ENCODE measurements at regions not wholly inside any gene's neighbourhood (a gene's known extent, or its start where the extent isn't known, plus 50 kb on each side); places are given as distances from the start of the nearest gene placed in this dataset.

DNA sequence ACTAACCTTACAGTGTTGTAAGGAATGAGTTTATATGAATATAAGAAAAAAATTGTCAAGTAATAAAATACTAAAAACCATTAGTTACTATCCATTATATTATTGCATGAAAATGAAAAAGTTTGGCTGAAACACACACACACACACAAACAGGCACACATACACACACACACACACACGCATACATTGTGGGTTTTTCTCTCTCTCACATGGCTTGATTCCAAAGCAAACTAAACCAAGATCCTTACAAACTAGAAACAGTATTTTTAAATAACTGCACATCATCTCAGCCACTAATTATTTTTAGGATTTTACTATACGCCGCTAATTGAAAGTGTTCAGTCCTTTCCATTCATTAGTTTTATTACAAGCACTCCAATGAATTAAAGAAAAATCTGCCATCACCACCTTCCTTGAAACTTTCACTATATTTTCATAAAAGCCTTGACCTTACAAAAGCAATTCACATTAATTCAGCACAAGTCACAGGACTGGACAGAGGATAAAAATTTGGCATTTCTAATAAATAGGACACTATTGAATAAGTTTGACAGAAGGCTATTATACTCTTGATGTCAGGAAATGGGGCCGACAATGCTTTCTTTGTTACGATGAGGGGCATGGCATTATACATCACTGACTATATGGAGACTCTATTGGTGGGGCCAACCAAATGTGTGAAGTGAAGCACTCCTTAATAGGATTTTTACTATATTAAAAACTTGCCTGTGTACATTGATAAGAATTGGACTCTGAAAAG, 187.0 kb upstream of the ESRRG start:
- Histone ChIP-seq H3K27me3 (ENCODE audit: control insufficient read depth in 2 of 2, insufficient read depth in 1 of 2, low read length in 1 of 2) (no peaks in the 10 kb centered on the region), H3K9me3 (ENCODE audit: control insufficient read depth in 2 of 2, insufficient read depth in 1 of 2, low read length in 1 of 2) (no peaks in the 10 kb centered on the region), H3K27ac (ENCODE audit: low read depth in 1 of 2, low read length in 1 of 2) (no peak overlapping the region), H3K4me1 (ENCODE audit: control insufficient read depth in 2 of 2, insufficient read depth in 2 of 2, low read length in 2 of 2) (peaks cover 0 to 2% of the 10 kb centered on the region in 2 donors), H3K4me3 (ENCODE audit: low read length in 2 of 2) (no peak overlapping the region), H3K36me3 (ENCODE audit: control insufficient read depth in 2 of 2, insufficient read depth in 2 of 2, low read length in 1 of 2) (no peaks in the 10 kb centered on the region)
- no peak for DNase-seq (ENCODE audit: low read depth in 6 of 9, low spot score in 9 of 9)
- 95% methylated on average over 5 of the region's 5 CpGs for WGBS

- H3K27ac ChIP-seq (ENCODE audit: low read depth in 1 of 2, low read length in 1 of 2): no peak overlapping the region
- H3K36me3 ChIP-seq (ENCODE audit: control insufficient read depth in 2 of 2, insufficient read depth in 2 of 2, low read length in 1 of 2): no peaks in the 10 kb centered on the region
- H3K9me3 ChIP-seq (ENCODE audit: control insufficient read depth in 2 of 2, insufficient read depth in 1 of 2, low read length in 1 of 2): no peaks in the 10 kb centered on the region
- DNase-seq (ENCODE audit: low read depth in 6 of 9, low spot score in 9 of 9): no peak
- 96% methylated on average over 3 of the region's 3 CpGs for WGBS
- H3K27me3 ChIP-seq (ENCODE audit: control insufficient read depth in 2 of 2, insufficient read depth in 1 of 2, low read length in 1 of 2): no peaks in the 10 kb centered on the region
- peaks cover 0 to 2% of the 10 kb centered on the region in 2 donors for H3K4me1 ChIP-seq (ENCODE audit: control insufficient read depth in 2 of 2, insufficient read depth in 2 of 2, low read length in 2 of 2)
- no peak overlapping the region for H3K4me3 ChIP-seq (ENCODE audit: low read length in 2 of 2)
These were observed 184.9 kb upstream of the ESRRG start for GRCh38 chr1:216908126-216908525.

DNA sequence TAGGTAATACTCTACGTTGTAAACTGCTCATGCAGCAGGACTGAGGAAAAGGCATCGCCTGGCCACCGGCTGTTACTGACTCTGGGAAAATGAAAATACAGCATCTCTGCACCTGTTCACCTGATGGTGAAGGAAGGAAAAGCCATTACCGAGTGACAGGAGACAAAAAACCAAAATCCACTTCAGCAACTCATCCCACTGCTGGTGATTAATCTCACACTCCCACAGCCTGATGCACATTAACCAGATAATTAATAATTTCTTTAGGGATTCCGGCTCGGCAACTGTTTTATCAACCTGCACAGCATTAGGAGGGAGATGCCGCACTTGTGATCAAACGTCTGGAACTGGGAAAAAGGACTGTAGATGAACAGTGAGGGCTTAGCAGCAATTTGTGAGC, 183.9 kb upstream of the ESRRG start:
- Histone ChIP-seq H3K4me1 (ENCODE audit: control insufficient read depth in 2 of 2, insufficient read depth in 2 of 2, low read length in 2 of 2) (peaks cover 0 to 2% of the 10 kb centered on the region in 2 donors), H3K4me3 (ENCODE audit: low read length in 2 of 2) (no peak overlapping the region), H3K27me3 (ENCODE audit: control insufficient read depth in 2 of 2, insufficient read depth in 1 of 2, low read length in 1 of 2) (no peaks in the 10 kb centered on the region), H3K9me3 (ENCODE audit: control insufficient read depth in 2 of 2, insufficient read depth in 1 of 2, low read length in 1 of 2) (no peaks in the 10 kb centered on the region), H3K27ac (ENCODE audit: low read depth in 1 of 2, low read length in 1 of 2) (no peak overlapping the region), H3K36me3 (ENCODE audit: control insufficient read depth in 2 of 2, insufficient read depth in 2 of 2, low read length in 1 of 2) (no peaks in the 10 kb centered on the region)
- DNase-seq (ENCODE audit: low read depth in 6 of 9, low spot score in 9 of 9): no peak
- WGBS: 94% methylated on average over 8 of the region's 8 CpGs

DNA sequence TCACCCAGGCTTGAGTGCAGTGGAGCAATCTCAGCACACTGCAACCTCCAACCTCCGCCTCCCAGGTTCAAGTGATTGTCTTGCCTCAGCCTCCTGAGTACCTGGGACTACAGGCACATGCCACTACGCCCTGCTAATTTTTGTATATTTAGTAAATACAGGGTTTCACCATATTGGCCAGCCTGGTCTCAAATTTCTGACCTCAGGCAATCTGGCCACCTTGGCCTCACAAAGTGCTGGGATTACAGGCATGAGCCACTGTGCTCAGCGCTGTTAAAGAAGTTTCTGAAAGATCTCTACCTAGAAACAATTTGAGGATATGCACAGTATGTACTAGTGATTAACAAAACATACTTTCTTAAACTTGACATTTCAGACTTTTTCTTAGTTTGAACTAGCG, 182.6 kb upstream of the ESRRG start:
- Histone ChIP-seq H3K36me3 (ENCODE audit: control insufficient read depth in 2 of 2, insufficient read depth in 2 of 2, low read length in 1 of 2) (no peaks in the 10 kb centered on the region), H3K4me1 (ENCODE audit: control insufficient read depth in 2 of 2, insufficient read depth in 2 of 2, low read length in 2 of 2) (peaks cover 0 to 2% of the 10 kb centered on the region in 2 donors), H3K4me3 (ENCODE audit: low read length in 2 of 2) (no peak overlapping the region), H3K9me3 (ENCODE audit: control insufficient read depth in 2 of 2, insufficient read depth in 1 of 2, low read length in 1 of 2) (no peaks in the 10 kb centered on the region), H3K27ac (ENCODE audit: low read depth in 1 of 2, low read length in 1 of 2) (no peak overlapping the region), H3K27me3 (ENCODE audit: control insufficient read depth in 2 of 2, insufficient read depth in 1 of 2, low read length in 1 of 2) (no peaks in the 10 kb centered on the region)
- 93% methylated on average over 4 of the region's 4 CpGs for WGBS
- DNase-seq (ENCODE audit: low read depth in 6 of 9, low spot score in 9 of 9): no peak

DNA sequence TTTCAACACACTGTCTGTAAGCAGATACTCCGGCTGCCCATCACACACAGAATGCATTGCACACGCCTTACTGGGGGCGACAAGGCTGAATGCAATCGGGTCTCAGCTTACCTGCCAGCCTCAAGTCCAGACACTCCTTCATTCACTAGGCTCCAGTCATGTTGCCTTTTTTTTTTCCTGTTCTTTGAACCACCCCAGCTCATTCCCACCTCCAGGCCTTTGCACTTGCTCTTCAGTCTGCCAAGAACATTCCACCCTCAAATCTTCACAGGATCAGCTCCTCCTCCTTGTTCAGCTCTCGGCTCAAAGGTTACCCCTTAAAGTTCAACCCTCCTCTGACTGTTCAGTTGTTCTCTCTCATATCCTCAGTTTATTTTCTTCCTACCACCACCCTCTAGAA, 181.9 kb upstream of the ESRRG start:
- Histone ChIP-seq H3K4me3 (ENCODE audit: low read length in 2 of 2) (no peak overlapping the region), H3K27ac (ENCODE audit: low read depth in 1 of 2, low read length in 1 of 2) (no peak overlapping the region), H3K27me3 (ENCODE audit: control insufficient read depth in 2 of 2, insufficient read depth in 1 of 2, low read length in 1 of 2) (no peaks in the 10 kb centered on the region), H3K9me3 (ENCODE audit: control insufficient read depth in 2 of 2, insufficient read depth in 1 of 2, low read length in 1 of 2) (no peaks in the 10 kb centered on the region), H3K36me3 (ENCODE audit: control insufficient read depth in 2 of 2, insufficient read depth in 2 of 2, low read length in 1 of 2) (no peaks in the 10 kb centered on the region), H3K4me1 (ENCODE audit: control insufficient read depth in 2 of 2, insufficient read depth in 2 of 2, low read length in 2 of 2) (peaks cover 0 to 2% of the 10 kb centered on the region in 2 donors)
- no peak for DNase-seq (ENCODE audit: low read depth in 6 of 9, low spot score in 9 of 9)
- 92% methylated on average over 5 of the region's 5 CpGs for WGBS

GRCh38 chr1:216904471-216904870, 181.2 kb upstream of the ESRRG start:
- Histone ChIP-seq H3K9me3 (ENCODE audit: control insufficient read depth in 2 of 2, insufficient read depth in 1 of 2, low read length in 1 of 2) (no peaks in the 10 kb centered on the region), H3K27me3 (ENCODE audit: control insufficient read depth in 2 of 2, insufficient read depth in 1 of 2, low read length in 1 of 2) (no peaks in the 10 kb centered on the region), H3K36me3 (ENCODE audit: control insufficient read depth in 2 of 2, insufficient read depth in 2 of 2, low read length in 1 of 2) (no peaks in the 10 kb centered on the region), H3K27ac (ENCODE audit: low read depth in 1 of 2, low read length in 1 of 2) (no peak overlapping the region), H3K4me3 (ENCODE audit: low read length in 2 of 2) (no peak overlapping the region), H3K4me1 (ENCODE audit: control insufficient read depth in 2 of 2, insufficient read depth in 2 of 2, low read length in 2 of 2) (peaks cover 0 to 2% of the 10 kb centered on the region in 2 donors)
- no peak for DNase-seq (ENCODE audit: low read depth in 6 of 9, low spot score in 9 of 9)
- WGBS: 94% methylated on average over 7 of the region's 7 CpGs

DNA sequence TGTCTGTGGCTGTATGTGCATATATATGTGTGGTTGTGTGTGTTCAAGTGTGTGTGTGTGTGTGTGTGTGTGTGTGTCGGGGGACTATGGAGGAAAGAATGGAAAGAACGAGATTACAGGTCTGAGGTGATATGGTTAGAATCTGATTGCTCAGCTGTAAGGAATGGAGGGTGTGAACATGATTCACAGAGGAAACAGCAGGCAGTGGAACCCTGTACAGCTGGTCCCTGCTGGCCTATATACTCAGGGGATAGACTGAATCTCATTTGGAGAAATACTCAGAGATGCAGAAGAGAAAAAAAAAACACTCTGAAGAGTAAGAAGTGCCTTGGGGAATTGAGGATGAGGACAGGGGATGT, 180.1 kb upstream of the ESRRG start:
- no peaks in the 10 kb centered on the region for H3K36me3 ChIP-seq (ENCODE audit: control insufficient read depth in 2 of 2, insufficient read depth in 2 of 2, low read length in 1 of 2)
- no peak for DNase-seq (ENCODE audit: low read depth in 6 of 9, low spot score in 9 of 9)
- no peaks in the 10 kb centered on the region for H3K9me3 ChIP-seq (ENCODE audit: control insufficient read depth in 2 of 2, insufficient read depth in 1 of 2, low read length in 1 of 2)
- WGBS: 90% methylated on average over 2 of the region's 2 CpGs
- no peaks in the 10 kb centered on the region for H3K27me3 ChIP-seq (ENCODE audit: control insufficient read depth in 2 of 2, insufficient read depth in 1 of 2, low read length in 1 of 2)
- H3K27ac ChIP-seq (ENCODE audit: low read depth in 1 of 2, low read length in 1 of 2): no peak overlapping the region
- peaks cover 0 to 2% of the 10 kb centered on the region in 2 donors for H3K4me1 ChIP-seq (ENCODE audit: control insufficient read depth in 2 of 2, insufficient read depth in 2 of 2, low read length in 2 of 2)
- no peak overlapping the region for H3K4me3 ChIP-seq (ENCODE audit: low read length in 2 of 2)

DNA sequence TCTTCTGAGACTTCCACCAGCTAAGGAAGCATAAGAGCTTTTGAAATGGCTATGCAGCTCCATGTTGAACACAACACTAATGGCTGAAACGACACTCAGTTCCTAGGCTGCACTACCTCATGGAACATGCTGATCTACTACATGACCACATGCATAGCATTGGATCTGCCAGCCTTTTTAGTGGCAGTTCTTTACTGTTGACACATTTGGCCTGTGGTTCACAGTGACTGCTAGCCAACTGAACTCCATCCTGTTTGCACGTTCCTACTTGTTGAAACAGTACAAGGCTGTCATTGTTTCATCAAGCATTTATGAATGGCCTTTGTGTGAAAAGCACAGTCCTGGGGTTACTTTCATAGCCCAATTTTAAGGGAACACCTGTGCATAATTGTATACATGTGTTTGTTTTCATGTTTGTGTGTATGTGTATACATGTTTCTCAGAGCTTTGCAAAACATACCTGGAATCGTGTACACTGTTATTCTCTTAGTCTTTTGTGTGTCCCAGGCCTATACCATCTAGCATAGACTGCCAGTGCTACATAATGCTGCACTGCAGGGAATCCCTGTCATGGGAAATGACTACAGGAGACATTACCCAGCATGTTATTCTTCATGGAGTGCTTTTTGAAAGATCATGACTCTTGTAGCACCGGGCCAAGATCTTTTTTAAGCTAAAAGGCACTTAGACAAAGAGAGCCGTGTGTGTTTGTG, 179.6 kb upstream of the ESRRG start:
- WGBS: 91% methylated on average over 5 of the region's 5 CpGs
- Histone ChIP-seq H3K9me3 (ENCODE audit: control insufficient read depth in 2 of 2, insufficient read depth in 1 of 2, low read length in 1 of 2) (no peaks in the 10 kb centered on the region), H3K27ac (ENCODE audit: low read depth in 1 of 2, low read length in 1 of 2) (no peak overlapping the region), H3K4me1 (ENCODE audit: control insufficient read depth in 2 of 2, insufficient read depth in 2 of 2, low read length in 2 of 2) (peaks cover 0 to 2% of the 10 kb centered on the region in 2 donors), H3K4me3 (ENCODE audit: low read length in 2 of 2) (no peak overlapping the region), H3K36me3 (ENCODE audit: control insufficient read depth in 2 of 2, insufficient read depth in 2 of 2, low read length in 1 of 2) (no peaks in the 10 kb centered on the region), H3K27me3 (ENCODE audit: control insufficient read depth in 2 of 2, insufficient read depth in 1 of 2, low read length in 1 of 2) (no peaks in the 10 kb centered on the region)
- DNase-seq (ENCODE audit: low read depth in 6 of 9, low spot score in 9 of 9): no peak

DNA sequence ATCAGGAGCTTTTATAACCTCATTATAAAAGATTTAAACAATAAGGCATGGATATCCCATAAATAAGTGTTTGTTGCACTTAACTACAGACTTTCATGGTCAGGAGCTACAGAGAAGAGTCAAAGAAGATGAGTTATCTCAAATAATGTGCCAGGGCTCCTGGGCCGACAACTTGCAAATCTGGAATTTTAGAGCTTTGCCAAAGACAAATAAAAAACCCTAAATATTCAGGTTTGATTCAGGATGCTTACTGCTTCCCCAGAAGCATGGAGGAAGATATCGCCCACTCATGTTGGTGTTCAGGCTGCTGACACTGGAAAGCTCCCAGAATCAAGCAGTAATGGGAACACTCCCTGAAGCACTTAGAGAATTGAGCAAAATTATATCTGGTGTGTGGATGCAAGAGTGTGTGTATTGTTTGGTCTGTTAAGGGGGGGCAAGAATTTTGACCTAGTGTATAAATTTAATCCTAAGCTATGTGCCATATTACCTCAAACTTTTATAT, 176.9 kb upstream of the ESRRG start:
- H3K27ac ChIP-seq (ENCODE audit: low read depth in 1 of 2, low read length in 1 of 2): no peak overlapping the region
- no peaks in the 10 kb centered on the region for H3K9me3 ChIP-seq (ENCODE audit: control insufficient read depth in 2 of 2, insufficient read depth in 1 of 2, low read length in 1 of 2)
- no peaks in the 10 kb centered on the region for H3K36me3 ChIP-seq (ENCODE audit: control insufficient read depth in 2 of 2, insufficient read depth in 2 of 2, low read length in 1 of 2)
- no peak for DNase-seq (ENCODE audit: low read depth in 6 of 9, low spot score in 9 of 9)
- WGBS: 94% methylated on average over 2 of the region's 2 CpGs
- no peaks in the 10 kb centered on the region for H3K4me1 ChIP-seq (ENCODE audit: control insufficient read depth in 2 of 2, insufficient read depth in 2 of 2, low read length in 2 of 2)
- H3K27me3 ChIP-seq (ENCODE audit: control insufficient read depth in 2 of 2, insufficient read depth in 1 of 2, low read length in 1 of 2): no peaks in the 10 kb centered on the region
- H3K4me3 ChIP-seq (ENCODE audit: low read length in 2 of 2): no peak overlapping the region

All from thymus (tissue), 11 donors.